ENCODE measurements at regions not wholly inside any gene's neighbourhood (a gene's known extent, or its start where the extent isn't known, plus 50 kb on each side); places are given as distances from the start of the nearest gene placed in this dataset.

DNA sequence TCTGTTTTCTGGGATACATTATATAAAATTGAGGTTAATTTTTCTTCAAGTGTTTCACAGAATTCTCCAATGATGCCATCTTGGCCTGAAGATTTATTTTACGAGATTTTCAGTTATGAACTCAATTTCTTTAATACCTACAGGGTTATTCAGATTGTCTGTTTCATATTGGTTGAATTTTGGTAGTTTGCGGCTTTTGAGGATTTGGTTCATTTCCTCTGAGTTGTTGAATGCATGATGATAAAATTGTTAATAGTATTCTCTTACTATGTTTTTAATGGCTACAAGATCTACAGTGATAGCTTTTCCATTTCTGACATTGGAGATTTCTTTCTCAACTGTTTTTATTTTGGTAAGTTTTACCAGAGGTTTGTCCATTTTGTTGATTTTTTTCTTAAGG lies 63.9 kb upstream of the PTPRG start:
- Mint-ChIP-seq H3K36me3 (ENCODE audit: low read depth) (peaks cover 2% of the 10 kb centered on the region), H3K27me3 (ENCODE audit: low read depth) (peaks cover 8% of the 10 kb centered on the region), H3K9me3 (ENCODE audit: low read depth) (peaks cover 15% of the 10 kb centered on the region), H3K27ac (ENCODE audit: unreplicated experiment) (no peak overlapping the region), H3K4me3 (ENCODE audit: unreplicated experiment) (no peak overlapping the region), H3K4me1 (ENCODE audit: low read depth) (no peaks in the 10 kb centered on the region)
- DNase-seq (ENCODE audit: low spot score): no peak
- TF ChIP-seq, protein P1, sequence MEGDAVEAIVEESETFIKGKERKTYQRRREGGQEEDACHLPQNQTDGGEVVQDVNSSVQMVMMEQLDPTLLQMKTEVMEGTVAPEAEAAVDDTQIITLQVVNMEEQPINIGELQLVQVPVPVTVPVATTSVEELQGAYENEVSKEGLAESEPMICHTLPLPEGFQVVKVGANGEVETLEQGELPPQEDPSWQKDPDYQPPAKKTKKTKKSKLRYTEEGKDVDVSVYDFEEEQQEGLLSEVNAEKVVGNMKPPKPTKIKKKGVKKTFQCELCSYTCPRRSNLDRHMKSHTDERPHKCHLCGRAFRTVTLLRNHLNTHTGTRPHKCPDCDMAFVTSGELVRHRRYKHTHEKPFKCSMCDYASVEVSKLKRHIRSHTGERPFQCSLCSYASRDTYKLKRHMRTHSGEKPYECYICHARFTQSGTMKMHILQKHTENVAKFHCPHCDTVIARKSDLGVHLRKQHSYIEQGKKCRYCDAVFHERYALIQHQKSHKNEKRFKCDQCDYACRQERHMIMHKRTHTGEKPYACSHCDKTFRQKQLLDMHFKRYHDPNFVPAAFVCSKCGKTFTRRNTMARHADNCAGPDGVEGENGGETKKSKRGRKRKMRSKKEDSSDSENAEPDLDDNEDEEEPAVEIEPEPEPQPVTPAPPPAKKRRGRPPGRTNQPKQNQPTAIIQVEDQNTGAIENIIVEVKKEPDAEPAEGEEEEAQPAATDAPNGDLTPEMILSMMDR (IDR thresholded peaks at IDR 0.05): no peak

DNA sequence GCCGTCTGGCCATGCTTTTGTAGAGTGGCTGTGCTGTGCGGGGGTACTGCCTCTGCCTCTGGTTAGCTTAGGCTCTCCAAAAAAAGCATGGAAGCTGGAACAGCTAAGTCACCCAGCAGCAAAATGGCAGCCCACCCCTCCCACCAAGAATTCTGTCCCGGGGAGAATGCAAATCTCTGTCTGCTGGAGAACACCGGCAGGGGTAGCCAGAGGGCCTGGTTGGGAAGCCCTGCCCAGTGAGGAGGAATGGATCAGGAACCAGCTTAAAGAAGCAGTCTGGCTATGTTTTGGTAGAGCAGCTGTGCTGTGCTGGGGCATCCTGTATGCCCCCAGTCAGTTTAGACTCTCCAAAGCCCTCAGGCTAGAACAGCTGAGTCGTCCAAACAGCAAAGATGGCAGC lies 56.2 kb upstream of the PTPRG start:
- H3K4me1 Mint-ChIP-seq (ENCODE audit: low read depth): no peaks in the 10 kb centered on the region
- no peak for DNase-seq (ENCODE audit: low spot score)
- peaks cover 9% of the 10 kb centered on the region for H3K27me3 Mint-ChIP-seq (ENCODE audit: low read depth)
- no peak overlapping the region for H3K4me3 Mint-ChIP-seq (ENCODE audit: unreplicated experiment)
- TF ChIP-seq, protein P1 (IDR thresholded peaks at IDR 0.05): no peak
- H3K9me3 Mint-ChIP-seq (ENCODE audit: low read depth): peaks cover 22% of the 10 kb centered on the region
- no peak overlapping the region for H3K27ac Mint-ChIP-seq (ENCODE audit: unreplicated experiment)
- H3K36me3 Mint-ChIP-seq (ENCODE audit: low read depth): peaks cover 3% of the 10 kb centered on the region

DNA sequence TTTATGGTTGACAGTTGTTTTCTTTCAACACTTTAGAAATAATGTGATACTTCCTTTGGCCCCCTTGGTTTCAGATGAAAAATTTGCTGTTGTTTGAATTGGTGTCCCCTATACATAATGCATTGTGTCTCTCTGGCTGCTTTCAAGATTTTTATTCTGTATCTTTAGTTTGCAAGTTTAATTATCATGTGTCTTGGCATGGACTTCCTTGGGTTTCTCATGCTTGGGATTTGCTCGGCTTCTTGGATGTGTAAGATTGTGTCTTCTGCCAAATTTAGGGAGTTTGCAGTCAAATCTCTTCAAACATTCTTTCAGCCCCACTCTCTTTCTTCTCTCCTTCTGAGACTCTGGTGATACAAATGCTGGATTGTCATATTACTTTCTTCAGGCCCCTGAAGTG lies 53.4 kb upstream of the PTPRG start:
- no peaks in the 10 kb centered on the region for H3K4me1 Mint-ChIP-seq (ENCODE audit: low read depth)
- H3K36me3 Mint-ChIP-seq (ENCODE audit: low read depth): no peaks in the 10 kb centered on the region
- H3K27ac Mint-ChIP-seq (ENCODE audit: unreplicated experiment): no peak overlapping the region
- H3K9me3 Mint-ChIP-seq (ENCODE audit: low read depth): peaks cover 7% of the 10 kb centered on the region
- H3K27me3 Mint-ChIP-seq (ENCODE audit: low read depth): peaks cover 9% of the 10 kb centered on the region
- no peak overlapping the region for H3K4me3 Mint-ChIP-seq (ENCODE audit: unreplicated experiment)
- TF ChIP-seq, protein P1 (IDR thresholded peaks at IDR 0.05): no peak
- DNase-seq (ENCODE audit: low spot score): no peak
